RWPE2 (cell line): ENCODE measurements at regions not wholly inside any gene's neighbourhood (a gene's known extent, or its start where the extent isn't known, plus 50 kb on each side); places are given as distances from the start of the nearest gene placed in this dataset.

Source experiments
- ATAC-seq: fragments of 200-7000 bp; cut with Tn5 transposase; 3 replicates; pipeline ENCODE4 v1.9.1; 2021; ENCODE audit warnings: low read depth
- DNase-seq: peaks from one replicate; pipeline ENCODE4 v3.0.0-alpha.2; 2020; ENCODE audit warnings: low spot score
- H3K27ac ChIP-seq: fragments of 450-650 bp; 2 replicates; pipeline ENCODE4 v1.5.1; 2017; ENCODE audit warnings: mild to moderate bottlenecking; ENCODE audit not compliant: poor library complexity, severe bottlenecking
- H3K27me3 ChIP-seq: fragments of 250-450 bp; sonication (Bioruptor Pico); 2 replicates; pipeline ENCODE4 v1.5.1; 2021; ENCODE audit warnings: mild to moderate bottlenecking, moderate library complexity; ENCODE audit not compliant: insufficient read depth, poor library complexity, severe bottlenecking
- H3K36me3 ChIP-seq: fragments of 250-450 bp; sonication (Bioruptor Pico); 2 replicates; pipeline ENCODE4 v1.5.1; 2020; ENCODE audit warnings: low read depth, mild to moderate bottlenecking, moderate library complexity
- H3K4me1 ChIP-seq: fragments of 250-450 bp; sonication (Bioruptor Pico); 2 replicates; pipeline ENCODE4 v1.5.1; 2021; ENCODE audit warnings: mild to moderate bottlenecking, moderate library complexity; ENCODE audit not compliant: insufficient read depth, poor library complexity, severe bottlenecking
- H3K4me3 ChIP-seq: fragments of 250-450 bp; sonication (Bioruptor Pico); 2 replicates; pipeline ENCODE4 v1.5.1; 2021; ENCODE audit warnings: mild to moderate bottlenecking, moderate library complexity; ENCODE audit not compliant: severe bottlenecking
- H3K9me3 ChIP-seq: fragments of 250-450 bp; sonication (Bioruptor Pico); 2 replicates; pipeline ENCODE4 v1.5.1; 2021; ENCODE audit warnings: mild to moderate bottlenecking, moderate library complexity; ENCODE audit not compliant: severe bottlenecking
- CTCF ChIP-seq: fragments of 450-650 bp; IDR thresholded peaks from one replicate; pipeline ENCODE4 v1.5.1; 2017; ENCODE audit warnings: mild to moderate bottlenecking, moderate library complexity; ENCODE audit not compliant: poor library complexity, severe bottlenecking

GRCh38 chr11:97349201-97349600, 959.4 kb downstream of the JRKL start:
- TF ChIP-seq CTCF: no peak
- no peak overlapping the region for H3K27ac ChIP-seq
- DNase-seq: no peak
- H3K9me3 ChIP-seq: no peaks in the 10 kb centered on the region
- H3K4me3 ChIP-seq: no peak overlapping the region
- H3K4me1 ChIP-seq: no peaks in the 10 kb centered on the region
- ATAC-seq: no peak
- H3K27me3 ChIP-seq: peaks cover 27% of the 10 kb centered on the region
- H3K36me3 ChIP-seq: no peaks in the 10 kb centered on the region

- H3K4me3 ChIP-seq: no peak overlapping the region
- H3K27ac ChIP-seq: no peak overlapping the region
- no peaks in the 10 kb centered on the region for H3K9me3 ChIP-seq
- H3K4me1 ChIP-seq: no peaks in the 10 kb centered on the region
- ATAC-seq: no peak
- DNase-seq: no peak
- peaks cover 24% of the 10 kb centered on the region for H3K27me3 ChIP-seq
- no peaks in the 10 kb centered on the region for H3K36me3 ChIP-seq
- no peak for TF ChIP-seq CTCF
Measured at GRCh38 chr11:97351939-97352338, 962.1 kb downstream of the JRKL start.

- H3K27ac ChIP-seq: no peak overlapping the region
- no peak overlapping the region for H3K4me3 ChIP-seq
- H3K36me3 ChIP-seq: no peaks in the 10 kb centered on the region
- no peaks in the 10 kb centered on the region for H3K9me3 ChIP-seq
- H3K27me3 ChIP-seq: peaks cover 15% of the 10 kb centered on the region
- ATAC-seq: no peak
- no peak for DNase-seq
- no peak for TF ChIP-seq CTCF
- H3K4me1 ChIP-seq: no peaks in the 10 kb centered on the region
Measured at GRCh38 chr11:97354026-97354425, 964.2 kb downstream of the JRKL start.

- no peaks in the 10 kb centered on the region for H3K9me3 ChIP-seq
- no peak for ATAC-seq
- H3K27ac ChIP-seq: no peak overlapping the region
- H3K4me1 ChIP-seq: no peaks in the 10 kb centered on the region
- DNase-seq: no peak
- H3K36me3 ChIP-seq: no peaks in the 10 kb centered on the region
- peaks cover 10% of the 10 kb centered on the region for H3K27me3 ChIP-seq
- TF ChIP-seq CTCF: no peak
- no peak overlapping the region for H3K4me3 ChIP-seq
Measured at GRCh38 chr11:97354576-97354975, 964.8 kb downstream of the JRKL start.

GRCh38 chr11:97355230-97355629, 965.4 kb downstream of the JRKL start:
- no peak overlapping the region for H3K4me3 ChIP-seq
- ATAC-seq: no peak

More at GRCh38 chr11:97355230-97355629, 965.4 kb downstream of the JRKL start:
- DNase-seq: no peak
- H3K36me3 ChIP-seq: no peaks in the 10 kb centered on the region
- H3K4me1 ChIP-seq: no peaks in the 10 kb centered on the region
- peaks cover 10% of the 10 kb centered on the region for H3K27me3 ChIP-seq
- H3K27ac ChIP-seq: no peak overlapping the region
- no peaks in the 10 kb centered on the region for H3K9me3 ChIP-seq
- no peak for TF ChIP-seq CTCF
